ENCODE measurements at regions not wholly inside any gene's neighbourhood (a gene's known extent, or its start where the extent isn't known, plus 50 kb on each side); places are given as distances from the start of the nearest gene placed in this dataset.

GRCh38 chr20:53678990-53679596, 85.5 kb upstream of the ZNF217 start:
- DNase-seq (no peak), ATAC-seq (no peak)
- Histone ChIP-seq H3K27me3 (no peaks in the 10 kb centered on the region), H3K36me3 (no peaks in the 10 kb centered on the region), H3K4me3 (no peak overlapping the region), H3K4me1 (peaks cover 0 to 8% of the 10 kb centered on the region in 2 donors), H3K9me3 (no peaks in the 10 kb centered on the region), H3K27ac (no peak overlapping the region)
- intact Hi-C loops (cut with DNase I; ENCODE audit: low total_unique reads), result no loop called here
- in situ Hi-C loops (cut with MboI; ENCODE audit: low sequenced_read_pairs in 4 of 4), result no loop called here
- no peak for TF ChIP-seq POLR2A (IDR thresholded peaks at IDR 0.05)
- TF ChIP-seq, protein P1, sequence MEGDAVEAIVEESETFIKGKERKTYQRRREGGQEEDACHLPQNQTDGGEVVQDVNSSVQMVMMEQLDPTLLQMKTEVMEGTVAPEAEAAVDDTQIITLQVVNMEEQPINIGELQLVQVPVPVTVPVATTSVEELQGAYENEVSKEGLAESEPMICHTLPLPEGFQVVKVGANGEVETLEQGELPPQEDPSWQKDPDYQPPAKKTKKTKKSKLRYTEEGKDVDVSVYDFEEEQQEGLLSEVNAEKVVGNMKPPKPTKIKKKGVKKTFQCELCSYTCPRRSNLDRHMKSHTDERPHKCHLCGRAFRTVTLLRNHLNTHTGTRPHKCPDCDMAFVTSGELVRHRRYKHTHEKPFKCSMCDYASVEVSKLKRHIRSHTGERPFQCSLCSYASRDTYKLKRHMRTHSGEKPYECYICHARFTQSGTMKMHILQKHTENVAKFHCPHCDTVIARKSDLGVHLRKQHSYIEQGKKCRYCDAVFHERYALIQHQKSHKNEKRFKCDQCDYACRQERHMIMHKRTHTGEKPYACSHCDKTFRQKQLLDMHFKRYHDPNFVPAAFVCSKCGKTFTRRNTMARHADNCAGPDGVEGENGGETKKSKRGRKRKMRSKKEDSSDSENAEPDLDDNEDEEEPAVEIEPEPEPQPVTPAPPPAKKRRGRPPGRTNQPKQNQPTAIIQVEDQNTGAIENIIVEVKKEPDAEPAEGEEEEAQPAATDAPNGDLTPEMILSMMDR (IDR thresholded peaks at IDR 0.05 in 4 of 5, conservative IDR thresholded peaks at IDR 0.05 in 1 of 5), result no peak

GRCh38 chr20:53678315-53678989, 84.8 kb upstream of the ZNF217 start:
- no peaks in the 10 kb centered on the region for H3K9me3 ChIP-seq
- H3K36me3 ChIP-seq, result no peaks in the 10 kb centered on the region
- H3K4me3 ChIP-seq, result no peak overlapping the region
- H3K27ac ChIP-seq, result no peak overlapping the region
- TF ChIP-seq, protein P1 (IDR thresholded peaks at IDR 0.05 in 4 of 5, conservative IDR thresholded peaks at IDR 0.05 in 1 of 5), result no peak
- no peak for TF ChIP-seq POLR2A (IDR thresholded peaks at IDR 0.05)
- in situ Hi-C loops (cut with MboI; ENCODE audit: low sequenced_read_pairs in 4 of 4), result no loop called here
- no peaks in the 10 kb centered on the region for H3K27me3 ChIP-seq
- intact Hi-C loops (cut with DNase I; ENCODE audit: low total_unique reads), result no loop called here
- ATAC-seq (no peak), DNase-seq (no peak)
- peaks cover 0 to 8% of the 10 kb centered on the region in 2 donors for H3K4me1 ChIP-seq

DNA sequence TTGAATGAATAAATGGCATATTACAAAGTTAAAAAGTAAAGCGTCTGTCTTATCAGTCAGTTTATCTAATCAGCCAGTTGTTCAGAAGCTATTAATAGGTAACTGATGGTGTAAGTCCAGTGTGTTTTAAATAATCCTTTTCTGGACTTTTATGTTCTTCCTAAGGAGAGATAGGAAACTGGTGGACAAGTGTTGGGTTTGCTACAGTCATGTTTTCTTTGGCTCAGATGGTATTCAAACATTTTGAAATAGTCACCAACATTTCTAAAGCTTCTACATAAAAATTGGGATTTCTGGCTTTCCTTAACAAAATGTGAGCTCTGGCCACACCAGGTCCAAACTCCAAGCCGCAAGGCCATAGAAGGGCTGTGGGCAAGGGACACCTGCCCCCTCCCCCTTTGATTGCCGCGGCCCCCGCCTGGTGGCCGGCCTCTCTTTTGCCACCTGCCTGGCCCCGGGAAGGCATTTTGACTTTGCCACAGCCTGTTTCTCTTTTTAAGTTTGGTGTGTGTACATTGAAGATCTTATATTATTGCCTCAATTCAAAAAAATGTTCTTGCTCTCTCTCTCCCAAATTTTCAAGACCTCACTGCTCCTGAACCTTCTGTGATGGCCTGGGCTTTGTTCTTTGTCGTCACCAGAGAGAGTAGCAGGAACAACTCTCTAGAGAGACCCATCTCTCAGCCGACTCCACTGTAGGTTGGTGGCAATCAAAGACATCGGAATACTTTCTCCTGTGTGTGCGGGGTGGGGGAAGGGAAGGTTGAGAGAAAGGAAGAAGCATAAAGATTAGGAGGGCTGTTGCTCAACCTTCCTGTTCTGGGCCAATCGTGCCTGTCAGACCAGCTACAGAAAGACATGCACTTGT, 84.0 kb upstream of the ZNF217 start:
- DNase-seq, result no peak

GRCh38 chr20:53676987-53677386, 83.3 kb upstream of the ZNF217 start:
- DNase-seq (no peak), ATAC-seq (no peak)
- H3K27ac ChIP-seq, result no peak overlapping the region
- no peaks in the 10 kb centered on the region for H3K27me3 ChIP-seq
- no peak overlapping the region for H3K4me3 ChIP-seq
- in situ Hi-C loops (cut with MboI; ENCODE audit: low sequenced_read_pairs in 4 of 4), result no loop called here
- TF ChIP-seq, protein P1 (IDR thresholded peaks at IDR 0.05 in 4 of 5, conservative IDR thresholded peaks at IDR 0.05 in 1 of 5), result no peak
- no peak for TF ChIP-seq POLR2A (IDR thresholded peaks at IDR 0.05)
- no peaks in the 10 kb centered on the region for H3K36me3 ChIP-seq
- intact Hi-C loops (cut with DNase I; ENCODE audit: low total_unique reads), result no loop called here
- H3K9me3 ChIP-seq, result no peaks in the 10 kb centered on the region
- H3K4me1 ChIP-seq, result peaks cover 0 to 8% of the 10 kb centered on the region in 2 donors

More for the DNA sequence above, 84.0 kb upstream of the ZNF217 start:
- Histone ChIP-seq H3K27me3 (no peaks in the 10 kb centered on the region), H3K4me3 (no peak overlapping the region), H3K9me3 (no peaks in the 10 kb centered on the region), H3K27ac (no peak overlapping the region), H3K4me1 (peaks cover 0 to 8% of the 10 kb centered on the region in 2 donors), H3K36me3 (no peaks in the 10 kb centered on the region)
- intact Hi-C loops (cut with DNase I; ENCODE audit: low total_unique reads) (no loop called here), in situ Hi-C loops (cut with MboI; ENCODE audit: low sequenced_read_pairs in 4 of 4) (no loop called here)
- no peak for ATAC-seq
- no peak for TF ChIP-seq POLR2A (IDR thresholded peaks at IDR 0.05)

DNA sequence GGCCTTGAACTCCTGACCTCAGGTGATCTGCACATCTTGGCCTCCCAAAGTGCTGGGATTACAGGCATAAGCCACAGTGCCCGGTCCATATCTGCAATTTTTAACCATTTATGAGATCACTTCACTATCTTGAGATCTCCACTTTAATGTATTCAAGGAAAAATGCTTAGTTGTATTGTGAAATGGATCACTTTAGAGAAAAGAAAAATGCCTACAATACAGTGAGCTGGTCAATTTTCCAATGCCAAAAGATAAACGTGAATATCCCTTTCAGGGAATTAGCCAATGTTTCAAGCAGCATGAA, 82.8 kb upstream of the ZNF217 start:
- Histone ChIP-seq H3K36me3 (no peaks in the 10 kb centered on the region), H3K4me3 (no peak overlapping the region), H3K27me3 (no peaks in the 10 kb centered on the region), H3K27ac (no peak overlapping the region), H3K9me3 (no peaks in the 10 kb centered on the region), H3K4me1 (peaks cover 0 to 8% of the 10 kb centered on the region in 2 donors)
- no peak for TF ChIP-seq POLR2A (IDR thresholded peaks at IDR 0.05)
- TF ChIP-seq, protein P1 (IDR thresholded peaks at IDR 0.05 in 4 of 5, conservative IDR thresholded peaks at IDR 0.05 in 1 of 5), result no peak
- no peak for DNase-seq
- in situ Hi-C loops (cut with MboI; ENCODE audit: low sequenced_read_pairs in 4 of 4) (no loop called here), intact Hi-C loops (cut with DNase I; ENCODE audit: low total_unique reads) (no loop called here)
- no peak for ATAC-seq

Data from gastrocnemius medialis (tissue), 4 donors.